ENCODE measurements at regions not wholly inside any gene's neighbourhood (a gene's known extent, or its start where the extent isn't known, plus 50 kb on each side); places are given as distances from the start of the nearest gene placed in this dataset.

DNA sequence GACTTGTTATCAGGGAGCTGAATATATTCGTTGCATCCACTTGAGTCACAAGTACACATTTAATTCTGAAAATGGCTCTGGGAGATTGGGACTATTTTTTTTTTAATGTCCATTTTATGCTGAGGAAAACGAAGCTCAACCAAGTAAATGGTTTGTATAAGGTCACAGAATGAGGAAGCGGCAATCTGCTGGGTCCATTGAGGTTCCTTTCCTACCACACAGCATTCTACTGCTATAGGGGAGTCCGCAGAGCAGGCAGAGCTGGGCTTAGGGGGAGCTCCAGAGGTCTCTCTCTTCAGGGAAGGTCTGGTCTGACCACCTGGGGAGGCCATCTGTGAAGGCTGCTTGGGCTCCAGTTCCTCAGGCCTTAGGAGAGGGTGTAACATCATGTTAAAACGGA lies 77.9 kb downstream of the MCFD2 start (continued):
- TF ChIP-seq MLXIP (CRISPR knock-in tag; IDR thresholded peaks at IDR 0.05; ENCODE audit: borderline replicate concordance) (no peak), ZNF605 (CRISPR knock-in tag; IDR thresholded peaks at IDR 0.05) (no peak), ZNF788 (CRISPR knock-in tag; IDR thresholded peaks at IDR 0.05; ENCODE audit: borderline replicate concordance) (no peak), TRAFD1 (CRISPR knock-in tag; IDR thresholded peaks at IDR 0.05; ENCODE audit: borderline replicate concordance) (no peak), TGIF2 (CRISPR knock-in tag; IDR thresholded peaks at IDR 0.05) (no peak), ZBTB46 (CRISPR knock-in tag; IDR thresholded peaks at IDR 0.05; ENCODE audit: borderline replicate concordance) (no peak)

DNA sequence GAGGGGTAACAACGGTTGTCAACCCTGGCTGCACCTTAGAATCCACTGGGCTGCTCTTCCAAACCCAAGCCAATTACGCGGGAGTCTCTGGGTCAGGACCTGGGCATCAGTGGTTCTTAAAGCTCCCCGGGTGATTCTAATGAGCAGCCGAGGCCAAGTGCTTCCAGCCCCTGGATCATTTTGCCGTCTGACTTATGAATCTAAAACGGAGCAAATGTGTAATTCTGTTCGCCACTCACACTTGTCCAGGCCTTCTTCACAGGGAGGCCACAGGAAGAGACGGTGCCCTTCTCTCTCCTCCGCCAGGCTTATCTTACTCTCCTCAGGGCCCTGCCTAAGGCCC lies 78.5 kb downstream of the MCFD2 start:
- H4K20me1 ChIP-seq (ENCODE audit: insufficient read depth, low read length): no peaks in the 10 kb centered on the region
- H3K9ac ChIP-seq (ENCODE audit: insufficient read depth, low read depth, low read length): no peak overlapping the region
- ChIA-PET CTCF (ENCODE audit: low intra/inter-chr PET ratio, low total read pairs) (no interaction called here), POLR2A (no interaction called here)
- FAIRE-seq (no peak), DNase-seq (ENCODE audit: low spot score) (no peak), ATAC-seq (no peak)
- H3K79me2 ChIP-seq (ENCODE audit: insufficient read depth, low read length): no peaks in the 10 kb centered on the region
- H3K27me3 ChIP-seq (ENCODE audit: control insufficient read depth in 1 of 2, insufficient read depth in 2 of 2, low read length in 2 of 2): peaks cover 1 to 30% of the 10 kb centered on the region in 2 experiments; a peak in 3 of 5 replicates
- no TSS peak for BruUV-seq (replicated peaks)
- H3K4me3 ChIP-seq (replicated peaks in 1 of 3; ENCODE audit: insufficient read depth in 1 of 3, low read depth in 2 of 3, low read length in 3 of 3): no peak overlapping the region
- no peaks in the 10 kb centered on the region for H3K9me3 ChIP-seq (ENCODE audit: low read length)
- no peaks in the 10 kb centered on the region for H3K4me1 ChIP-seq (ENCODE audit: insufficient read depth, low read length)
- in situ Hi-C loops (cut with HindIII; ENCODE audit: extremely low pct_ligation_motif_present, low pct_unique_long_range_greater_than_20kb) (no loop called here), intact Hi-C loops (cut with micrococcal nuclease; ENCODE audit: unreplicated experiment) (no loop called here)
- no peak overlapping the region for H2AFZ ChIP-seq (ENCODE audit: low read length)
- 68% methylated on average over 10 of the region's 10 CpGs for WGBS (ENCODE audit: low lambda C conversion rate)
- H3K27ac ChIP-seq (ENCODE audit: extremely low read length, insufficient read depth, low read length): no peak overlapping the region
- no peak for TF ChIP-seq ZNF704 (CRISPR knock-in tag; IDR thresholded peaks at IDR 0.05; ENCODE audit: borderline replicate concordance)
- TF ChIP-seq ZNF235 (CRISPR knock-in tag; IDR thresholded peaks at IDR 0.05; ENCODE audit: borderline replicate concordance): no peak
- no peak for TF ChIP-seq SUZ12 (IDR thresholded peaks at IDR 0.05; ENCODE audit: low read depth, low read length)
- TF ChIP-seq ZNF207 (IDR thresholded peaks at IDR 0.05; ENCODE audit: borderline replicate concordance): no peak
- no peak for TF ChIP-seq RXRB (CRISPR knock-in tag; IDR thresholded peaks at IDR 0.05; ENCODE audit: borderline replicate concordance)
- TF ChIP-seq SMYD3 (CRISPR knock-in tag; IDR thresholded peaks at IDR 0.05): no peak
- no peak overlapping the region for H3K4me2 ChIP-seq (ENCODE audit: low read depth, low read length)
- H3K36me3 ChIP-seq (replicated peaks in 1 of 2; ENCODE audit: control insufficient read depth in 1 of 2, insufficient read depth in 2 of 2, low read length in 2 of 2): no peaks in the 10 kb centered on the region

Data from HepG2 (cell line).